ENCODE measurements at regions not wholly inside any gene's neighbourhood (a gene's known extent, or its start where the extent isn't known, plus 50 kb on each side); places are given as distances from the start of the nearest gene placed in this dataset.

DNA sequence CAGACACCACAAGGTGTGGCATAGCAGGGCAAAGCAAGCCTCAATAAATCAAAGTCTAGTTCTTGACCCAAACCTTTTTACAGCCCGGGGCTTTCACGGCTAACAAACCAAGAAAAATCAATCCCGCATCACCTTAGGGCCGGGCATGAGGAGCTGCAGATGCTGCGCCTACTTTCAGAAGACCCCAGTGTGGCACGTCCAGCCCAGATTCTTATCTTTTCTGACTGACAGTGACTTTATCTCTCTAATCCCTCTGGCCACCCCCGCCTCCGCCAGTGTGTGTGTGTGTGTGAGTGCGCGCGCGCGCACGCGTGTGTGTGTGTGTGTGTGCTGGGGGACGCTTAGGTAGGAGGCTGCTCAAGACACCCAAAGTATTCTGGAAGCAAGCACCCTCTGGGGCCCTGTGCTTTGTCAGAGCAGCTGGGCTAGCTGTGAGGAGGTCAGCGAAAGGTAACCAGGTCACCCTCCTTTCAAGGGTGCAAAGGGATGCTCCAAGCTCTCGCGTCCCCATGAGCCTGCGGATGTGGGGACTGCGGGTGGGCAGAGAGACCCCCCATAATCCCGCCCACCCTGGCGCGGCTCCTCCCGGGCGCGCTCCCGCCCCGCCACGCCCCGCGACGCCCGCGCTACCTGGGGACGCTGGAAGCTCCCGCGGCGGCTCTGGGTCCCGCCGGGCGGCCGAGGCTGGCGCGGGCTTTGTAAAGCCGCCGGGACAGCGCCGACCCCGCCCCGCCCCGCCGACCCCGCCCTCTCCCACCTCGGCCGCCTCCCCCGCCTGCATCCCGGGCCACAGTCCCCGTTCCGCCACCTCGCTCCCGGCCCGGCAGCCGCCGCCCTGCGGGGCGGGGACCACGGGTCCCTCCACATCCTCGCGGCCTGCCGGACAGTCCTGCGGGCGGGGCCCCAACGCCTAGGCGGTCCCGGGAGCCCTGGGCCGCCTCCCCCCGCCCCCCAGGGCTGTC is 57.1 kb upstream of the RHOBTB1 start:
- TF ChIP-seq EGR1 (IDR thresholded peaks at IDR 0.05) (no peak), TAF1 (IDR thresholded peaks at IDR 0.05; ENCODE audit: low read depth) (no peak), CEBPB (IDR thresholded peaks at IDR 0.05) (no peak), CREB1 (IDR thresholded peaks at IDR 0.05; ENCODE audit: low read depth) (no peak)
- TF ChIP-seq, protein P1, sequence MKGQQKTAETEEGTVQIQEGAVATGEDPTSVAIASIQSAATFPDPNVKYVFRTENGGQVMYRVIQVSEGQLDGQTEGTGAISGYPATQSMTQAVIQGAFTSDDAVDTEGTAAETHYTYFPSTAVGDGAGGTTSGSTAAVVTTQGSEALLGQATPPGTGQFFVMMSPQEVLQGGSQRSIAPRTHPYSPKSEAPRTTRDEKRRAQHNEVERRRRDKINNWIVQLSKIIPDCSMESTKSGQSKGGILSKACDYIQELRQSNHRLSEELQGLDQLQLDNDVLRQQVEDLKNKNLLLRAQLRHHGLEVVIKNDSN (IDR thresholded peaks at IDR 0.05) = no peak
